Coronary artery (tissue), 2 donors: ENCODE measurements at regions not wholly inside any gene's neighbourhood (a gene's known extent, or its start where the extent isn't known, plus 50 kb on each side); places are given as distances from the start of the nearest gene placed in this dataset.
"Not testable (repeated sequence)": the region's sequence is repeated elsewhere in the genome, so short reads cannot be mapped to it uniquely, and the experiment has no call there.

ENCODE experiments used
- DNase-seq: peaks from one replicate; pipeline ENCODE4 v3.0.0-alpha.2; 2017; ENCODE audit warnings: low spot score
- H3K27ac ChIP-seq, 2 donors: fragments of 200-600 bp; sonication (generic); one replicate each; pipeline ENCODE4 v1.5.1; 2016 to 2019
- H3K4me3 ChIP-seq: fragments of 200-600 bp; sonication (generic); 2 replicates; pipeline ENCODE4 v1.5.1; 2016; ENCODE audit warnings: mild to moderate bottlenecking, moderate library complexity
- TF ChIP-seq, protein P1 (sequence below): fragments of 200-600 bp; sonication (generic); IDR thresholded peaks from one replicate; pipeline ENCODE4 v1.5.1; 2019; ENCODE audit warnings: antibody characterized with exemption

DNA sequence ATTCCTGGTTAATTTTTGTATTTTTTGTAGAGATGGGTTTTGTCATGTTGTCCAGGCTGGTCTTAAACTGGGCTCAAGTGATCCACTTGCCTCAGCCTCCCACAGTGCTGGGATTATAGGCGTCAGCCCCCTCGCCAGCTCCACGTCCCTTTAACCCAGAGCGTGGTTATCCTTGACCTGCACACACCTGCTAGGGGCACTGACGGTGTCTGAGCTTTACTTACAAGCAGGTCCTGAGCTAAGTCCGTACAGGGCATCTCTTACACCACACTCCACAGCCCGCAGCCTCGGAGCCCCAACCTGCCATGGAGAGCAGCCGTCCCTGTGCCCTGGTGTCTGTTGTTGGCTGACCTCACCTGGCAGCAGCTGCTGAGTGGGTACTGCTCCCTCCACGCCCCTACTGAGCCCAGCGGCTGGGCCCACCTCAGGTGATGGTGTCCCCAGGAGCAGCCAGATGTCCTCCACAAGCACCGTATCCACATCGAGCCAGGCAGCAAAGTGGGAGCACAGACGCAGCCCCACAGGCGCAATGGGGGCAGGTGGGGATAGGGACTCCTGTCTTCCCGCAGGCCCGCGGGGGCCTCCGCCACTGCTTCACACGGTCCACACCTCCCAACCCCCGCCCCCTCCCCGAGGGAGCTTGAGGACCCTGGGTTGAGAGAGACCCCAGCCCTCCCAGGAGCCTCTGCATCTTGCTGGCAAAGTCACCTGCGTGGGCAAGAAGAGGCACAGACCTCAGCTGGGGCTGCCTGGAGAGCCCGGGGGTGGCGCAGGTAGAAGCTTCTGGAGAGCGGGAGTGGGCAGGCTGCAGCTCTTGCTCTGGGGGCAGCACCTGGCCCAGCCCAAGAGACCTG lies 325.4 kb upstream of the SFSWAP start:
- DNase-seq, result peak; percentile 50
- Histone ChIP-seq H3K27ac (no peak overlapping the region), H3K4me3 (no peak overlapping the region)
- TF ChIP-seq, protein P1, sequence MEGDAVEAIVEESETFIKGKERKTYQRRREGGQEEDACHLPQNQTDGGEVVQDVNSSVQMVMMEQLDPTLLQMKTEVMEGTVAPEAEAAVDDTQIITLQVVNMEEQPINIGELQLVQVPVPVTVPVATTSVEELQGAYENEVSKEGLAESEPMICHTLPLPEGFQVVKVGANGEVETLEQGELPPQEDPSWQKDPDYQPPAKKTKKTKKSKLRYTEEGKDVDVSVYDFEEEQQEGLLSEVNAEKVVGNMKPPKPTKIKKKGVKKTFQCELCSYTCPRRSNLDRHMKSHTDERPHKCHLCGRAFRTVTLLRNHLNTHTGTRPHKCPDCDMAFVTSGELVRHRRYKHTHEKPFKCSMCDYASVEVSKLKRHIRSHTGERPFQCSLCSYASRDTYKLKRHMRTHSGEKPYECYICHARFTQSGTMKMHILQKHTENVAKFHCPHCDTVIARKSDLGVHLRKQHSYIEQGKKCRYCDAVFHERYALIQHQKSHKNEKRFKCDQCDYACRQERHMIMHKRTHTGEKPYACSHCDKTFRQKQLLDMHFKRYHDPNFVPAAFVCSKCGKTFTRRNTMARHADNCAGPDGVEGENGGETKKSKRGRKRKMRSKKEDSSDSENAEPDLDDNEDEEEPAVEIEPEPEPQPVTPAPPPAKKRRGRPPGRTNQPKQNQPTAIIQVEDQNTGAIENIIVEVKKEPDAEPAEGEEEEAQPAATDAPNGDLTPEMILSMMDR, result no peak

DNA sequence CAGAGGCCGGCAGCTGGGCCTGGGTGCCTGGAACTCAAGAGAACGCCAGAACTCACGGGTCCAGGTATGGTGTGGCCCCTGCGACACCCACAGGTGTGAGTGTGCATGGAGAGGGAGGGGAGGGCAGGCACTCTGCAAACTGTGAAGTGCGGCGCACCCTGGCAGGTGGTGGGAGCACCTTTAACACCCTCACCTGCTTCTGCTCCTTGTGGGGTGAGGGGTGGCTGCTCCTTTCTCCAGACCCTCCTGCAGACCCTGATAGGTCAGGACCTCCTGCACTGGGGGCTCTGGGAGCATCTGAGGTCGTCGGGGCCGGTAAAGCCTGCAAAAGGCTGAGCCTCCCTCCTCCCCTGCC lies 324.7 kb upstream of the SFSWAP start:
- Histone ChIP-seq H3K4me3 (no peak overlapping the region), H3K27ac (no peak overlapping the region)
- TF ChIP-seq, protein P1, result no peak
- no peak for DNase-seq

DNA sequence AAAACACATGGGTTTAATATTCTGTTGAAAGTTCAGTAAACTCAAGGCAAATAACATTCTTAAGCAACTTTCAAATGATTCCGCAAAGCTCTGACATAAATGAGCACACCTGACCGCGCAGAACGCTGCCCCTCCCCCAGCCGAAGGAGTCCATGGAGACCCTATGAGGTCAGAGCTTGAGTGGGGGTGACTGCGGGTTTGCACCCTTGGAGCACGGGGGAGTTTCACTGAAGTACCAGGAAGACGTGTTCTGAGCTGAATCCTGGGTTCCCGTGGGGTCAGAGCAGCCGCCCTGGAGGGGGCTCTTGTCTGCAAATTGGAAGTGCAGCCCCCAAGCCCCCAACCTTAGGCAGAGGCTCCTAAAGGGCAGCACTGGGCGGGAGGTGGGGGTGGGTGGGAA lies 324.1 kb upstream of the SFSWAP start:
- no peak overlapping the region for H3K27ac ChIP-seq
- TF ChIP-seq, protein P1, result no peak
- H3K4me3 ChIP-seq, result no peak overlapping the region
- no peak for DNase-seq

DNA sequence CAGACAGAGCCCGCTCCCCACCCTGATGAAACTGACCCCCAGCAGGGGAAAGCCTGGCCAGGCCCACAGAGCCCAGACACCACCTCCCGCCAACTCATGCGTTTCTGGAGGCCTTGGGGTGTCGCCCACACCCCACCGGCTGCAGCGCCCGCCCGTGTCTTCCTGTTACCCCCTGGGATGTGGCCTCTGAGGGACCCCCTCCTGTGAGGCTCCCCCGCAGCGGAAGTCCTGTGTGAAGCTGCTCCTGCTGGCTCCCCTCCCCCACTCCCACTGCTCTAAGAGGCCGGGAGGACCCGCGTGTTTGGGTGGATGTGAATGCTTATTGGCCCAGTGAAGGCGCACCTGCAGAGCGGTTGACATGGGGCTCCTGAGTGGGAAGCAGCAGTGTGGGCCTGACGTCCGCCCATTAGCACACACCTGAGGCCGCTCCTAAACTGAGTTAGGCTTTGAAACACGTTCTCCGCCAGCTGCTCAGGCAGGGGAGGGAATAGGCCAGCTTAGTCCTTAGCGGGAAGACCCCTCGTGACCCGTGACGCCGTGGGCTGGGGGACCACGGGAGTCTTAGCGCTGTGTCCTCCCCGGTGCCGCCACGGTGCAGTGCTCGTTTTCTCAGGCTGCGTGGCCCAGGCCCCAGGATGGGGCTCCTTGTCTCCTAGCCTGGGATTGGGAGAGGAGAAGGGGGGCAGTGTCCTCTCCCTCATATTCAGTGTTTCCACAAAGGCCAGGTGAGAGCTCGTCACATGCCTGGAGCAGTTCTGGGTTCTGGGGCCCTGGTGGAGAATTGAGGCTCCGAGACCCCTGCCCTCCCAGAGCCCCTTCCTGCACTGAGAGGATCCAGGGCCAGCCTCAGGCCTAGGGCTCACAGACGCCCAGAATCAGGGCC lies 323.4 kb upstream of the SFSWAP start:
- TF ChIP-seq, protein P1, result no peak
- no peak overlapping the region for H3K27ac ChIP-seq
- DNase-seq, result no peak
- no peak overlapping the region for H3K4me3 ChIP-seq

DNA sequence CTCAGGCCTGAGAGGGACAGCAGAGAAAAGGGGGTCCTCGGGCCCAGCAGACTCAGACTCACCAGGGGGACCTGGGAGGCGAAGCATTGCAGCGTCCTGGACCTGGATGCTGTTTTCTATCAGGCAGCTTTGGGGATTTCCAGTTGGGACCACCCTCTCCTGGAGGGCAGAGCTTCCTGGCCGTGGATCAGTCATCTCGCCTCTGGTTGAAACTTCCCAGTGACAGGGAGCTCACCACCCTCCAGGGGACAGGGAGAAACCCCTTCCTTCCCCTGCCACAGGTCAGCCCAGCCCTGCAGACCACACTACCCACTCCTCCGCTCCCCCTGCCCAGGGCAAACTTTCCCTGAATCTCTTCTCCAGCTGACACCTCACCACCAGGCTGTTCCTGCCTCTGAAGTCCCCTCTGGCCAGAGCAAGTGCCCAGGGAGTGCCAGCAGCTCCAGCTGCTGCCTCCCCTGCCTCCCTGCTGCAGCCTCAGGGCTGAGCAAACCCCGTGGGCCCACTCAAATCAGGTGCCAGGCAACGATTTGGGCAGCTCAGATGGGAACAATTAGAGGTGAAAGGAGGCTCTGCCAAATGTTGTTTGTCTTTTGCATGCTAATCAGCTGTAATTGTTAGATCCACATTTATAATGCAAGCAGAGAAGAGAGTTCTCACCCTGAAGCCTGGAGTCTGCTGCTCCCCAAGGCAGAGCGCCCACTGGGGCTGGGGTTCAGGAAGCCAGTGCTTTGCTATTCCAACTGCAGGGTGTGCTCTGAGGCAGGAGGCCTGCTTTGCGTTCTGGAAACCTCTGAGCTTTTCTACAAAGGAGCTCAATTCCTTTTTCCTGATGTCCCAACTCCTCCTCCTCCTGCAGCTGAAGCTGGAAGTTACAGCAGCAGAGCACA lies 322.5 kb upstream of the SFSWAP start:
- H3K27ac ChIP-seq, H3K4me3 ChIP-seq, DNase-seq: not testable (repeated sequence)

DNA sequence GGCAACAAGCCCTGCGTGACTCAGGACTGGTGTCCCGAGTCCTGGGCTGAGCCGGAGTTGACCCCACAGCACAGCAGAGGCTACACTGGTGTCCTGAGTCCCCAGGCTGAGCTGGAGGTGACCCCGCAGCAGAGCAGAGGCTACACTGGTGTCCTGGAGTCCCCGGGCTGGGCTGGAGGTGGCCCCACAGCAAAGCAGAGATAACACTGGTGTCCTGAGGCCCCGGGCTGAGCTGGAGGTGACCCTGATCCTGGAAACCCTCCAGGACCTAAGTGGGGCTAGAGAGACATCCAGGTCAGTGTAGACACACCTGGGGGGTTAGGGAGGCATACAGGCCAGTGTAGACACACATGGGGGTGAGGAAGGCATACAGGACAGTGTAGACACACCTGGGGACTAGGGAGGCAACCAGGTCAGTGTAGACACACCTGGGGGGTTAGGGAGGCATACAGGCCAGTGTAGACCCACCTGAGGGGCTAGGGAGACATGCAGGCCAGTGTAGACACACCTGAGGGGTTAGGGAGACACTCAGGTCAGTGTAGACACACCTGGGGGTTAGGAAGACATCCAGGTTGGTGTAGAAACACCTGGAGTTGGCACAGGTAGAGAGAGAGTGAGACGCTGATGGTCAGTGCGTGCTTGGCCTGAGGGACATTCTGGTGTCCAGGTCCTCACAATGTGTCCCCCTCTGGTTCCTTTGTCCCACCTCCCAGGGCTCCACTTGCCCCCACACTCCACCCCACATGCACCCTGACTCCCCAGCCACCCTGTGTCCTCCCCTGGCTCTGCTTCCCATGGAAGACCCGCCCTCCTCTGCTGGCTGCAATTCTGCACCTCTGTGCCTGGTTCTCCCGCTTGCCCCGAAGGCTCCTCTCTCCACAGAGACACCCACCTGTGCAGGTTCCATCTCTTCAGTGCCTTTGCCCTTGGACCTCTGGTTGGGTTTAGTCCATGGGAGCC lies 321.6 kb upstream of the SFSWAP start:
- TF ChIP-seq, protein P1, result no peak
- no peak overlapping the region for H3K4me3 ChIP-seq
- no peak overlapping the region for H3K27ac ChIP-seq
- no peak for DNase-seq
